ENCODE measurements at regions not wholly inside any gene's neighbourhood (a gene's known extent, or its start where the extent isn't known, plus 50 kb on each side); places are given as distances from the start of the nearest gene placed in this dataset.

- TF ChIP-seq MLLT1 (IDR thresholded peaks at IDR 0.05) (no peak), MTA3 (IDR thresholded peaks at IDR 0.05; ENCODE audit: borderline replicate concordance, low read length) (no peak), ZNF217 (IDR thresholded peaks at IDR 0.05) (no peak), IRF3 (IDR thresholded peaks at IDR 0.05) (no peak), REST (IDR thresholded peaks at IDR 0.05; ENCODE audit: low read depth, low read length) (no peak), ZNF207 (IDR thresholded peaks at IDR 0.05; ENCODE audit: borderline replicate concordance) (no peak), MXI1 (IDR thresholded peaks at IDR 0.05; ENCODE audit: low read depth, low read length) (no peak), SMARCA5 (IDR thresholded peaks at IDR 0.05) (no peak)
These were observed 65.7 kb upstream of the FZD8 start (continued) for GRCh38 chr10:35707642-35708425.
